ENCODE measurements at regions not wholly inside any gene's neighbourhood (a gene's known extent, or its start where the extent isn't known, plus 50 kb on each side); places are given as distances from the start of the nearest gene placed in this dataset.

- TF ChIP-seq YY1 (IDR thresholded peaks at IDR 0.05), result no peak
- TF ChIP-seq ZBTB33 (IDR thresholded peaks at IDR 0.05), result no peak
- no peak for TF ChIP-seq JUND (IDR thresholded peaks at IDR 0.05)
- TF ChIP-seq CTCF (IDR thresholded peaks at IDR 0.05; ENCODE audit: low read depth, low read length, missing input control), result no peak
- TF ChIP-seq MAX (IDR thresholded peaks at IDR 0.05), result no peak
- TF ChIP-seq FOXA1 (IDR thresholded peaks at IDR 0.05), result no peak
- no peak for TF ChIP-seq RAD21 (IDR thresholded peaks at IDR 0.05)
- no peak for TF ChIP-seq SP1 (IDR thresholded peaks at IDR 0.05)
- no peak for TF ChIP-seq TAF1 (conservative IDR thresholded peaks at IDR 0.05)
- TF ChIP-seq EGR1 (IDR thresholded peaks at IDR 0.05; ENCODE audit: low read depth in 2 of 2), result no peak
- no peak for TF ChIP-seq HNF4G (IDR thresholded peaks at IDR 0.05)
- TF ChIP-seq REST (IDR thresholded peaks at IDR 0.05), result no peak
- no peak for TF ChIP-seq NR2F2 (IDR thresholded peaks at IDR 0.05)
- no peak for TF ChIP-seq RXRA (IDR thresholded peaks at IDR 0.05)
Measured at GRCh38 chr18:34976534-34976898, 64.7 kb upstream of the MAPRE2 start.
